Prostate gland (tissue), 2 donors: ENCODE measurements at regions not wholly inside any gene's neighbourhood (a gene's known extent, or its start where the extent isn't known, plus 50 kb on each side); places are given as distances from the start of the nearest gene placed in this dataset.

Experiments
- DNase-seq: peaks from one replicate; pipeline ENCODE4 v3.0.0-alpha.2; 2019; ENCODE audit warnings: low spot score
- H3K27ac ChIP-seq, 2 donors: fragments of 200-600 bp; sonication (generic); 2 replicates each; pipeline ENCODE4 v1.5.1; 2017 to 2019
- H3K27me3 ChIP-seq: fragments of 200-600 bp; sonication (generic); replicated peaks from 2 replicates; pipeline ENCODE4 v1.5.1; 2019; ENCODE audit not compliant: insufficient read depth
- H3K36me3 ChIP-seq, 2 donors: fragments of 200-600 bp; sonication (generic); 1 replicate in 1 of 2; 2 replicates in 1 of 2; pipeline versions ENCODE4 v1.5.1 to v1.8.1; 2017 to 2019
- H3K4me1 ChIP-seq: fragments of 200-600 bp; sonication (generic); replicated peaks from 2 replicates; pipeline ENCODE4 v1.5.1; 2019
- H3K4me3 ChIP-seq, 2 donors: fragments of 200-600 bp; sonication (generic); 2 replicates each; pipeline ENCODE4 v1.5.1; 2017 to 2019
- H3K9me3 ChIP-seq: fragments of 200-600 bp; sonication (generic); 2 replicates; pipeline ENCODE4 v1.5.1; 2017
- POLR2A ChIP-seq: fragments of 450-650 bp; IDR thresholded peaks from one replicate; pipeline ENCODE4 v1.6.1; 2016; ENCODE audit warnings: antibody characterized with exemption, mild to moderate bottlenecking
- POLR2AphosphoS5 ChIP-seq: sonication (generic); formaldehyde crosslinking; IDR thresholded peaks from one replicate; pipeline ENCODE4 v1.6.1; 2017; ENCODE audit warnings: antibody characterized with exemption
- WGBS: methylation state at CpG from one replicate; pipeline ENCODE4 v1.1.5; 2018; 5-methylcytosine and 5-hydroxymethylcytosine counted together
- intact Hi-C: fragments of 100-400 bp; cut with DNase I; formaldehyde crosslinking; loops from one replicate; pipeline ENCODE4 v1.14.2; 2022
- TF ChIP-seq, protein P1 (sequence below), 4 experiments: fragments of 200-600 bp in 2 of 4; fragments of 450-650 bp in 2 of 4; sonication (generic) in 2 of 4; IDR thresholded peaks; 1 replicate in 3 of 4; 2 replicates in 1 of 4; pipeline ENCODE4 v1.5.1; 2016 to 2019; ENCODE audit warnings: antibody characterized with exemption in 4 of 4, mild to moderate bottlenecking in 2 of 4, moderate library complexity in 2 of 4

- Histone ChIP-seq H3K4me1 (no peaks in the 10 kb centered on the region), H3K36me3 (no peaks in the 10 kb centered on the region), H3K4me3 (no peak overlapping the region), H3K9me3 (no peaks in the 10 kb centered on the region), H3K27ac (no peak overlapping the region), H3K27me3 (no peaks in the 10 kb centered on the region)
- DNase-seq, result no peak
- TF ChIP-seq POLR2AphosphoS5 (no peak), POLR2A (no peak)
- TF ChIP-seq, protein P1, sequence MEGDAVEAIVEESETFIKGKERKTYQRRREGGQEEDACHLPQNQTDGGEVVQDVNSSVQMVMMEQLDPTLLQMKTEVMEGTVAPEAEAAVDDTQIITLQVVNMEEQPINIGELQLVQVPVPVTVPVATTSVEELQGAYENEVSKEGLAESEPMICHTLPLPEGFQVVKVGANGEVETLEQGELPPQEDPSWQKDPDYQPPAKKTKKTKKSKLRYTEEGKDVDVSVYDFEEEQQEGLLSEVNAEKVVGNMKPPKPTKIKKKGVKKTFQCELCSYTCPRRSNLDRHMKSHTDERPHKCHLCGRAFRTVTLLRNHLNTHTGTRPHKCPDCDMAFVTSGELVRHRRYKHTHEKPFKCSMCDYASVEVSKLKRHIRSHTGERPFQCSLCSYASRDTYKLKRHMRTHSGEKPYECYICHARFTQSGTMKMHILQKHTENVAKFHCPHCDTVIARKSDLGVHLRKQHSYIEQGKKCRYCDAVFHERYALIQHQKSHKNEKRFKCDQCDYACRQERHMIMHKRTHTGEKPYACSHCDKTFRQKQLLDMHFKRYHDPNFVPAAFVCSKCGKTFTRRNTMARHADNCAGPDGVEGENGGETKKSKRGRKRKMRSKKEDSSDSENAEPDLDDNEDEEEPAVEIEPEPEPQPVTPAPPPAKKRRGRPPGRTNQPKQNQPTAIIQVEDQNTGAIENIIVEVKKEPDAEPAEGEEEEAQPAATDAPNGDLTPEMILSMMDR (IDR thresholded peaks at IDR 0.05), result no peak
- intact Hi-C loops, result no loop called here
Observed at GRCh38 chr7:85292908-85293576, 106.2 kb upstream of the SEMA3D start.

GRCh38 chr7:85290269-85290668 lies 103.4 kb upstream of the SEMA3D start:
- H3K9me3 ChIP-seq, result no peaks in the 10 kb centered on the region
- WGBS, result 61% methylated on average over 2 of the region's 2 CpGs
- TF ChIP-seq, protein P1 (IDR thresholded peaks at IDR 0.05), result no peak
- no peak for TF ChIP-seq POLR2A
- no peak for TF ChIP-seq POLR2AphosphoS5
- DNase-seq, result no peak
- H3K27ac ChIP-seq, result no peak overlapping the region
- intact Hi-C loops, result no loop called here
- H3K4me1 ChIP-seq, result no peaks in the 10 kb centered on the region
- H3K36me3 ChIP-seq, result no peaks in the 10 kb centered on the region
- H3K4me3 ChIP-seq, result no peak overlapping the region
- H3K27me3 ChIP-seq, result no peaks in the 10 kb centered on the region

DNA sequence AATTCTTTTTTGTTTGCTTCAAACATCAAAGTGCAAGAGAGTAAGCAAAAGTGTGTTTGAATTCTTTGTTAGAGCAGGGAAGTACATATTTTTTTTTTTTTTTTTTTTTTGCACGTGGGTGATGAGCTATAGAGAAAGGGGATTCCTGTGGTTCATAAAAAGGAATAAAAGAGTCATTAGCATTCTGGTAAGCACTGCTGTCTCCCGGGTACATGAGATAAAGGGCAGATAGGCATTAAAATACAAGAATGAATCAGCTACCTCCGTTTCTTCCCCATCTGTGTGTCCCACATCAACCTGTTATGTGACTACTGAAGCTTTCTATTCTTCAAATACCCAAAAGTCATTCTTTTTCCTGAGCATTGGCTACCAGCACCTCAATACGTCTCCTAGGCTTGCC lies 102.4 kb upstream of the SEMA3D start:
- TF ChIP-seq POLR2AphosphoS5 (no peak), POLR2A (no peak)
- TF ChIP-seq, protein P1 (IDR thresholded peaks at IDR 0.05), result no peak
- DNase-seq, result no peak
- no peaks in the 10 kb centered on the region for H3K9me3 ChIP-seq
- no peaks in the 10 kb centered on the region for H3K4me1 ChIP-seq
- intact Hi-C loops, result no loop called here
- H3K27me3 ChIP-seq, result no peaks in the 10 kb centered on the region
- H3K36me3 ChIP-seq, result no peaks in the 10 kb centered on the region
- no peak overlapping the region for H3K27ac ChIP-seq
- H3K4me3 ChIP-seq, result no peak overlapping the region
- 58% methylated on average over 4 of the region's 4 CpGs for WGBS

DNA sequence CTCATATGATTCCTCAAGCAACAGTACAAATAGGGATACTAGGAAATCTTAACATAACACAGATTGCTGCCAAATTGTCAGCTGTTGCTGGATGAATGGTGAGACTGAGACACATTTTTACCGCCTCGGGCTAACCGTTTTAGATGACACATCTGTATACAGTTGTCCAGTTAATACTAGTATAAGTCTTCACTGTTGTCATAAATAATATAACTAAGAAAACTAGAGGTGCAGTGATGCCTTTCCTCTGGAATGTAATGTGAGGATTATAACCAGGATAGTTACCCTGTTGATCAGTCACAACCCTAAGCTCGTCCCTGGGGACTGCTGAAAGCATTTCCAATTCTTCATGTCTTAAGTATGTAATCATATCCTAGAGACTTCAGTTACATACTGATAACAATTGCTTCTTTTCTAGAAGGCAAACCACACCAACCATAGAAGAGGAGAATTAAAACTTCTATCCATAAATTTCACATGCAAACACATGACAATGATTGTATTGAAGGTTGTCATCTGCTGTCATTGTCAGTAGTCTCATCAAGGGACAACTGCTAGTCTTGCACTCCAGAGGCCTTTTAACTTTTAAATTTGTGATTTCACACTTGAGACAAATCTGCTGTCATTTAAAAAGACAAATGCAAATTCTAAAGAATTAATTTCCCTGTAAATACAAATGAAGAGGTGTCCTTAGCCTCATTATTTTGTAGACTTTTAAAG lies 100.4 kb upstream of the SEMA3D start:
- WGBS, result 66% methylated on average over 4 of the region's 4 CpGs
- intact Hi-C loops, result no loop called here
- H3K36me3 ChIP-seq, result no peaks in the 10 kb centered on the region
- H3K27ac ChIP-seq, result no peak overlapping the region
- no peak for DNase-seq
- no peak overlapping the region for H3K4me3 ChIP-seq
- TF ChIP-seq POLR2AphosphoS5, result no peak
- TF ChIP-seq, protein P1 (IDR thresholded peaks at IDR 0.05), result no peak
- no peak for TF ChIP-seq POLR2A
- no peaks in the 10 kb centered on the region for H3K27me3 ChIP-seq
- no peaks in the 10 kb centered on the region for H3K4me1 ChIP-seq
- H3K9me3 ChIP-seq, result no peaks in the 10 kb centered on the region

DNA sequence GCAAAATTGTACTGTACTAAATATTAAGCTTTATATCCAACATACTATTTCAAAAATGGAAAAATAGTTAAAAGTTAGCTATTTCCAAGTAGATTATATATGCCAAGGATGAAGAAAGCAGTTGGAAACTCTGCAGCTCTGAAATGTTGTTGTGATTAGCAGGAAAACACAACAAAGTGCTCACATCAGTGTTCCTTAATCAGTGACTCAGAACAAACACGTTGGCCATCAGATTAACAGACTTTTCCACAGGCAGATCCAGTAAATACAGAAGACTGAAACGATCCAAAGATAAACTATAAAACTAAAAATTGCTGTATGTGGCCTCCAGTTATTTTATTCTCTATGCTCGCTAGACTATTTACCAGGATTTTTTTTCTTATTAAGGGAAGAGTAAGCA lies 99.6 kb upstream of the SEMA3D start:
- no peak overlapping the region for H3K4me3 ChIP-seq
- H3K27me3 ChIP-seq, result no peaks in the 10 kb centered on the region
- no peaks in the 10 kb centered on the region for H3K9me3 ChIP-seq
- no peak overlapping the region for H3K27ac ChIP-seq
- 25% methylated on average over 3 of the region's 3 CpGs for WGBS
- no peaks in the 10 kb centered on the region for H3K36me3 ChIP-seq
- TF ChIP-seq POLR2AphosphoS5 (no peak), POLR2A (no peak)
- TF ChIP-seq, protein P1 (IDR thresholded peaks at IDR 0.05), result no peak
- no peak for DNase-seq
- no peaks in the 10 kb centered on the region for H3K4me1 ChIP-seq
- intact Hi-C loops, result no loop called here
